NOMO-1 (cell line): ENCODE measurements at regions not wholly inside any gene's neighbourhood (a gene's known extent, or its start where the extent isn't known, plus 50 kb on each side); places are given as distances from the start of the nearest gene placed in this dataset.

Experiments used
- DNase-seq, 2 experiments: peaks; one replicate each; lab custom pipeline; 2025; ENCODE audit not compliant: unreplicated experiment in 2 of 2; lab: John Stamatoyannopoulos, UW

- no peak for DNase-seq
Measured at GRCh38 chr6:104239971-104240370, 619.7 kb downstream of the HACE1 start.

GRCh38 chr6:104229057-104229456, 630.7 kb downstream of the HACE1 start:
- no peak for DNase-seq

GRCh38 chr6:104227508-104227907, 632.2 kb downstream of the HACE1 start:
- DNase-seq = no peak

- no peak for DNase-seq
Measured at GRCh38 chr6:104226790-104227446, 632.8 kb downstream of the HACE1 start.

GRCh38 chr6:104218116-104218515, 641.6 kb downstream of the HACE1 start:
- no peak for DNase-seq

- DNase-seq = no peak
Measured at GRCh38 chr6:104214901-104215300, 644.8 kb downstream of the HACE1 start.

- DNase-seq = no peak
Measured at GRCh38 chr6:104212977-104213668, 646.6 kb downstream of the HACE1 start.

GRCh38 chr6:104207635-104208034, 652.1 kb downstream of the HACE1 start:
- no peak for DNase-seq

- DNase-seq = no peak
Measured at GRCh38 chr6:104201557-104201956, 658.2 kb downstream of the HACE1 start.

GRCh38 chr6:104187616-104188015, 672.1 kb downstream of the HACE1 start:
- no peak for DNase-seq

- DNase-seq = no peak
Measured at GRCh38 chr6:104186831-104187230, 672.9 kb downstream of the HACE1 start.

GRCh38 chr6:104183816-104184435, 675.8 kb downstream of the HACE1 start:
- no peak for DNase-seq

GRCh38 chr6:104182811-104183210, 676.9 kb downstream of the HACE1 start:
- no peak for DNase-seq

- DNase-seq = no peak
Measured at GRCh38 chr6:104173668-104174067, 686.1 kb downstream of the HACE1 start.

GRCh38 chr6:104170401-104170800, 689.3 kb downstream of the HACE1 start:
- no peak for DNase-seq

GRCh38 chr6:104166055-104166668, 693.6 kb downstream of the HACE1 start:
- DNase-seq = no peak

- DNase-seq = no peak
Measured at GRCh38 chr6:104162036-104162669, 697.6 kb downstream of the HACE1 start.

GRCh38 chr6:104159045-104159618, 700.6 kb downstream of the HACE1 start:
- no peak for DNase-seq

GRCh38 chr6:104143757-104144156, 716.0 kb downstream of the HACE1 start:
- no peak for DNase-seq

- DNase-seq = no peak
Measured at GRCh38 chr6:104134876-104135275, 724.8 kb downstream of the HACE1 start.

GRCh38 chr6:104130343-104130742, 729.4 kb downstream of the HACE1 start:
- DNase-seq = no peak
